NB4 (cell line): ENCODE measurements at regions not wholly inside any gene's neighbourhood (a gene's known extent, or its start where the extent isn't known, plus 50 kb on each side); places are given as distances from the start of the nearest gene placed in this dataset.

Source experiments
- MYC ChIP-seq: IDR thresholded peaks from 2 replicates; pipeline ENCODE4 v1.6.1; 2011; ENCODE audit warnings: low read depth, low read length
- POLR2A ChIP-seq: IDR thresholded peaks from 2 replicates; pipeline ENCODE4 v1.6.1; 2011; ENCODE audit warnings: mild to moderate bottlenecking; ENCODE audit not compliant: insufficient read length; ENCODE audit errors: extremely low read depth
- TF ChIP-seq, protein P1 (sequence below): IDR thresholded peaks from one replicate; pipeline ENCODE4 v1.5.1; 2012; ENCODE audit warnings: low read depth, low read length
- TF ChIP-seq, protein P2 (sequence below): IDR thresholded peaks from 2 replicates; pipeline ENCODE4 v1.6.1; 2011; ENCODE audit warnings: low read depth, low read length

DNA sequence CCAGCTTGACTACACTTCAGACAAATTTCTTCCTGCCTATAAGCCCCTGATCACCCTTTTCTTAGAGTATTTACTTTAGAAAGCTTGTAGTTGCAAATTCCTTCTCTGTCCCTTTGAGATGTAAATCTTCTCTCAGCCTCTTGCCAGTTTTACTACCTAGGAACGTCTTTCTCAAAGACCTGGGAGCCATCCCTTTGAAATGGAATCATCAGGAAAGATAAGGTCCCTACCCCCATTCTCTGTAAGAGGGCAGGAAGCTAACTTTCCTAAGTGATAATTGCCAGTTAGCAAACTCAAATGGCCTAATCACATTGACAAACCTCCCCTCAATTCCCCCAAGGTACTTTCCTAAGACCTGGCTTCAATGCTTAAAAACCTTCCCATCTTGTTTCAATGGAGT is 304.5 kb downstream of the MDFIC start:
- TF ChIP-seq, protein P1, sequence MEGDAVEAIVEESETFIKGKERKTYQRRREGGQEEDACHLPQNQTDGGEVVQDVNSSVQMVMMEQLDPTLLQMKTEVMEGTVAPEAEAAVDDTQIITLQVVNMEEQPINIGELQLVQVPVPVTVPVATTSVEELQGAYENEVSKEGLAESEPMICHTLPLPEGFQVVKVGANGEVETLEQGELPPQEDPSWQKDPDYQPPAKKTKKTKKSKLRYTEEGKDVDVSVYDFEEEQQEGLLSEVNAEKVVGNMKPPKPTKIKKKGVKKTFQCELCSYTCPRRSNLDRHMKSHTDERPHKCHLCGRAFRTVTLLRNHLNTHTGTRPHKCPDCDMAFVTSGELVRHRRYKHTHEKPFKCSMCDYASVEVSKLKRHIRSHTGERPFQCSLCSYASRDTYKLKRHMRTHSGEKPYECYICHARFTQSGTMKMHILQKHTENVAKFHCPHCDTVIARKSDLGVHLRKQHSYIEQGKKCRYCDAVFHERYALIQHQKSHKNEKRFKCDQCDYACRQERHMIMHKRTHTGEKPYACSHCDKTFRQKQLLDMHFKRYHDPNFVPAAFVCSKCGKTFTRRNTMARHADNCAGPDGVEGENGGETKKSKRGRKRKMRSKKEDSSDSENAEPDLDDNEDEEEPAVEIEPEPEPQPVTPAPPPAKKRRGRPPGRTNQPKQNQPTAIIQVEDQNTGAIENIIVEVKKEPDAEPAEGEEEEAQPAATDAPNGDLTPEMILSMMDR: no peak
- no peak for TF ChIP-seq POLR2A
- TF ChIP-seq MYC: no peak
- TF ChIP-seq, protein P2, sequence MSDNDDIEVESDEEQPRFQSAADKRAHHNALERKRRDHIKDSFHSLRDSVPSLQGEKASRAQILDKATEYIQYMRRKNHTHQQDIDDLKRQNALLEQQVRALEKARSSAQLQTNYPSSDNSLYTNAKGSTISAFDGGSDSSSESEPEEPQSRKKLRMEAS: no peak
